NCI-H82 treated with DMSO at 0.1 percent for 48 hours (cell line): ENCODE measurements at regions not wholly inside any gene's neighbourhood (a gene's known extent, or its start where the extent isn't known, plus 50 kb on each side); places are given as distances from the start of the nearest gene placed in this dataset.

Source experiments
- DNase-seq: peaks from one replicate; lab custom pipeline; 2025; ENCODE audit not compliant: unreplicated experiment; lab: John Stamatoyannopoulos, UW

DNA sequence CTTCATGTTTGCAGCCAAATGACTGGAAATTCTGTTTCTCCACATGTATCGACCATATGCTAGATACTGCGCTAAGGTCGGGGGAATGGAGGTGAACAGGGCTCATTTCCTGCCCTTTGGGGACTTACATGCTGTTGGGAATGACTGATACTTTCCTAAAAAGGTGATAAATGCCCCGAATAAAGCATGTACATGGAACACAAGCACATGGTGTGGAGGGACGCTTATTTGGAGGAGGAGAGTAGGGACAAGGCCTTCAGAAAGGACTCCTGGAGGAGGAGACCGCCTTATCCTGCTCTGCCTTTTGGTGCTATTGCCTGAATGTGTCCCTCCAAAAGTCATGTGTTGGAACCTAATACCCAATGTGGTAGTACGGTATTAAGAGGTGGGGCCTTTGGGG lies 344.5 kb downstream of the PRL start:
- no peak for DNase-seq

DNA sequence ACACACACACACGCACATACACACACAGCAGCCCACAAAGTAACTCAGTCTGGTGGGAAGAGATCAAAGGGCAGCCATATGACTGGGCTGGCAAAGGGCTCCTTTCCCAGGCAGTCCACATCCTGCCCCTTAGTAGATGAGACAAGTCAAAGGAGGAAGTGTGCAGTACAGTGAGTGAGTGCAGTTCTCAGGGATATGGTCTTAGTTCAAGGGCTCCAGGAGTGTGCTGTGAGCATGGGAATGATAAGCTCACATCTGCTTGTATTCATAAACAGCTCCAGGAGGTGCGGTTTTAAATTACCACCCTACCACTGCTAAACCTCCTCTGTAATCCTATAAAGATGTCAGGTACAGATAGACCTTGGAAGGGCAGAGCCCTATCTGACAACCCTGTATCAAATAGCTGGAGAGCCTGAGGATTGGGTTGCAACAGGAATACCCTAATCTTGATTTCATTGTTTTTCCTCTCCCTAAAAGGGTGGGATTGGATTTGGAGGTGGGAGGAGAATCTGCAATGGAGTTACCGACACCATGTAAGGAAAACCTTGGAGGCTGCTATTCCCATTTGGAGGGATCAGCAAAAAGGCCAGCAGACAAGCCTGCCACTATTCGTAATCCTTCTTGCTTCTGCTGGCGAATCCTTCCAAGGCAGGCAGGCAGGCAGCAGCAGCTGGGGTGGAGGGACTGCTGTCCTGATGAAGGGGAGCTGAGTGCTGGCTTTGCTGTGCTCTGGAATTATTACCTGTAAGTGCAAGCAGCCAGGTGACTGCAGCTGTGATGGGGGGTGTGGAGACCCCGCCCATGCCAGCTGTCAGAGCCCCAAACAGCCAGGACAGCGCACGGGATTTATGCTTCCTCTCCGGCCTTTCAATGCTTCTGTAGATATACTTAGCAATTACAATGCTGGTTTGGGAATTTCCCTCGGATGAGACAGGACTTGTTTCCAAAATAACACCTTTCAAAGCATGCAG lies 342.7 kb downstream of the PRL start:
- DNase-seq: peak; percentile 99

DNA sequence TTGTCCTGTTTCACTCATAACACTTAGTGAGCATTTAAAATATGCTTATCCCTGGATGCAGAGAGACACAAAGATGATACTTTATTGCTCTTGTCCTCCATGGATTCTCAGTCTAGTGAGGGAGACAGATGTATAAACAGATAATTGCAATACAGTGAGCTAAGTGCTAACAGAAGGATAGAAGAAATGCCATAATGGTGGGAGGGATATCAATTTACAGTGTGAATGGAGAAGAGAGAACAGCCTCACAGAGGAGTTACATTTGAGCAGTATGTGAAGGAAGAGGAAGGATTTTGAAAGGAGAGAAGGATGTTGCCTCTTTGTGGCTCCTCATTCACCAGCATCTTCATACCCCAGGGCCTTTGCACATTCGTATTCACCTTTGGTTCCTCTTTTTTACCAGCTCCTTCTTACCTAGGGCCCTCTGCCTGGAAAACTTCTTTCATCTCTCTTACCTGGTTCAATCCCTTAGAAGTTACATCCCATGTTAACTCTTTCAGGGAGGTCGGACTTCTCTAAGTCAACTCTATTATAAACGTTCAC lies 341.7 kb downstream of the PRL start:
- DNase-seq: peak; percentile 20

DNA sequence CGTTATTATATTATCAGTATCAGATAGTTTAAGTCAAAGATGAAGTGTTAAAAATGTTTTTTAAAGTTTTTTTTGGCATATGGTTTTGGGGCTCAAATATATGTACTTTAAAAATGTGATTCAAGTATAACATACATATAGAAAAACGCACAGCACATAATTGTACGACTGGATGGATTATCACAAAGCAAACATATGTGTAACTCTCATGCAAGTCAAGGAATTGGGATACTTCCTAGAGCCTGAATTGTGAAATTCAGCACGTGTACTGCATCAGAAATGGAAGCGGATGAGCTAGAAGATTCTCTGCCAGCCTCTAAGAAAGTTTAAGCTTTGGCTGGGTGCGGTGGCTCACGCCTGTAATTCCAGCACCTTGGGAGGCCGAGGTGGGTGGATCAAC lies 340.9 kb downstream of the PRL start:
- DNase-seq: no peak

DNA sequence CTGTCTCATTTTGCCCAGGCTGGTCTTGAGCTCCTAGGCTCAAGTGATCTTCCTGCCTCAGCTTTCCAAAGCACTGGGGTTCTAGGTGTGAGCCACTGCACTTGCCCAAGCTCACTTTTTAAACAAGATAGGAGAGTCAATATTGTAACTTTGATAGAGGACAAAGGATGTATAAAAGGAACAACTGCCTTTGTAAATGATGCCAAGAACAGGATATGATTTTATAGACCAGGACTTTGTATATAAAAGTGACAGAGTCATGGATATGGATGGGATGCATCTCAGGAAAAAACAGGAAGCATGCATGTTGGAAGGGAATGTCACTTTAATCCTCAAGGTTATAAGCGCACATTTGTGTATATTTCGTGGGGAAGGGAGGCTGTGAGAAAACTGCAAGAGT lies 338.4 kb downstream of the PRL start:
- DNase-seq: no peak

GRCh38 chr6:21961226-21961625 lies 335.6 kb downstream of the PRL start:
- no peak for DNase-seq

DNA sequence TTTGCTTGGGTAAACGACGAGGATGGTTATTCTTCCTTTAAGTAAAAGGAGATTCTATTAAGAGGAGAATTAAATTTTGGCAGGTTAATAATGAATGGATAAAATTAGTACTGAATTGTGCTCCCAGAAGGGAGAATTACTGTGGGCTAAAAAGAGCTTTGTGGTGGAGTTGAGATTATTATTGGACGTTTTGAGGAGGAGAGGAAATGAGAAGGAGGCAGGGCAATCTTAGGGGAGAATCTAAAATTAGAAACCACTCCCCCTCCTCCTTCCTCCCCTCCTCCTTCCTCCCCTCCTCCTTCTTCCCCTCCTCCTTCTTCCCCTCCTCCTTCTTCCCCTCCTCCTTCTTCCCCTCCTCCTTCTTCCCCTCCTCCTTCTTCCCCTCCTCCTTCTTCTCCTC lies 331.8 kb downstream of the PRL start:
- DNase-seq: no peak

DNA sequence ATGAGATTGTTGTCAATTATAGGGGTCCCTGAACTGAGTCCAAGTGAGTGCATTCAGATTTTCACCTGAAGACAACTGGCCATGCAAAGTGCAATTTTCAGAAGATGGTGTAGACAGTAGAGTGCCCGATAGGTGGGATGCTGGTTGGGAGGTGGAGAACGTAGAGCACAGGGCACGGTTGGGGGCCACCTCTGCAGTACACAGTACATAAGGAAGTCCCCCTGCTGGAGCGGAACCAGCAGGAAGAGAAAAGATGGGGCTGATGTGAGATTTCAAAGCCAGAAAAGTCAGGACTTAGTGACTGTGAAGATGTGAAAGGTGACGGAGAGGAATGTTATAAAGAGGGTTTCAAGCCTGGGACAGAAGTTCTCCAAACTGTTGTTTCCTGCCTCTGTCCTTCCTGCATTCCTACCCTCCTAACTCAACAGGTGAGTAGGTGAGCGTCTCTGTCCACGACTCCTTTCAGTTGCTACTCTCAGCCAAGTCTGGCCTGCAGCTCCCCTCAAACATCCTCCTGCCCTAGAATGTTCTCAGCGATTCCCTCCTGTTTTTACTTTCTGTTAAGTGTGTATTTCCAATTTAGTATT lies 330.8 kb downstream of the PRL start:
- DNase-seq: no peak

- DNase-seq: no peak
These were observed 329.5 kb downstream of the PRL start for GRCh38 chr6:21967056-21967974.

- no peak for DNase-seq
These were observed 328.4 kb downstream of the PRL start for GRCh38 chr6:21968411-21968810.

GRCh38 chr6:21969192-21969591 lies 327.6 kb downstream of the PRL start:
- DNase-seq: no peak

GRCh38 chr6:21970569-21971300 lies 326.1 kb downstream of the PRL start:
- no peak for DNase-seq

DNA sequence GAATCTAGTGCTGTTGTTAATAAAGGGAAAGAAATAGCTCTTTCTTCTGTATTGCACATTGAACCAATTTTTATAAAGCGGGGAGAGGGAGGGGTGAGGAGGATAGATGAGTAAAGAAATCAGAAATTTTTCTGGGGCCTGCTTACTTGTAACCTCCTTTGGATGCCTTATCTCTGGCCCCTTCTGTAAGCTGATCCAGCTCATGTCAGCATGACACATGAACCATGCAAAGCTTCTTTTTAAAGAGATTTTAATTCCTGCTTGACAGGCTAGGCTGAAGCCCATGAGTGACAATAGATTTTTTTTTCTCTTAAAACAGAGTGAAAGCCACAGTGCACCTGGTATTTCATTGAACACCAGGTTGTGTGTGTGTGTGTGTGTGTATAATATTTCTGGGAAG lies 325.3 kb downstream of the PRL start:
- DNase-seq: peak; percentile 58

DNA sequence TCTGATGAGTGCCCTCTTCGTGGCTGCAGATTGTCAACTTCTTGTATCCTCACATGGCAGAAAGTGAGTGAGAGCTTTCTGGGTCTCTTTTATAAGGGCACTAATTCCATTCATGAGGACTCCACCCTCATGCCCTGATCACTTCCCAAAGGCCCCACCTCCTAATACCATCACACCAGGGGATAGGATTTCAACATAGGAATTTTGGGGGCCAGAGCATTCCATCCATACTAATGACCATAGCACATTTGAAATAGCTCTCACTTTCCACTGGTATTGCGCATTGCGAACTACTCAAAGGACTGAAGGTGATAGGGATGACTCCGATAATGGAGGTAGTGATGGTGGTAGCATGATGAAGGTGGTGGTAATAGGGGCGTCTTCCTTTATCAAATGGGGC lies 324.3 kb downstream of the PRL start:
- no peak for DNase-seq

GRCh38 chr6:21977346-21977745 lies 319.5 kb downstream of the PRL start:
- DNase-seq: no peak

DNA sequence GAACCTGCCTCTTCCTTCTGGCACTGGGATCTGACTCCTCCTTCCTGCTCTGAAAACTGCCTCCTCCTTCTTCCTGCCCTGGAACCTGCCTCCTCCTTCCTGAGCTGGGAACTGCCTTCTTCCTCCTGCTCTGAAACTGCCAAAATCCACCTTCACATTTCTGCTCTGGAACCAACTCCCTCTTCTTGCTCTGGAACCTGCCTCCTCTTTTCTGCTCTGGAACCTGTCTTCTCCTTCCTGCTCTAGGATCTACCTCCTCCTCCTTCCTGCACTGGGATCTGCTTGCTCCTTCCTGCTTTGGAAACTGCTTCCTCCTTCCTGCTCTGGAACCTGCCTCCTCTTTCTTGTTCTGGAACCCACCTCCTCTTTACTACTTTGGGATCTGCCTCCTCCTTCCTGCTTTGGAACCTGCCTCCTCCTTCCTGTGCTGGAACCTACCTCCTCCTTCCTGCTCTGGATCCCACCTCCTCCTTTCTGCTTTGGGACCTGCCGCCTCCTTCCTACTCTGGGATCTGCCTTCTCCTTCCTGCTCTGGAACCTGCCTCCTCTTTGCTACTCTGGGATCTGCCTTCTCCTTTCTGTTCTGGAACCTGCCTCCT lies 315.5 kb downstream of the PRL start:
- no peak for DNase-seq

DNA sequence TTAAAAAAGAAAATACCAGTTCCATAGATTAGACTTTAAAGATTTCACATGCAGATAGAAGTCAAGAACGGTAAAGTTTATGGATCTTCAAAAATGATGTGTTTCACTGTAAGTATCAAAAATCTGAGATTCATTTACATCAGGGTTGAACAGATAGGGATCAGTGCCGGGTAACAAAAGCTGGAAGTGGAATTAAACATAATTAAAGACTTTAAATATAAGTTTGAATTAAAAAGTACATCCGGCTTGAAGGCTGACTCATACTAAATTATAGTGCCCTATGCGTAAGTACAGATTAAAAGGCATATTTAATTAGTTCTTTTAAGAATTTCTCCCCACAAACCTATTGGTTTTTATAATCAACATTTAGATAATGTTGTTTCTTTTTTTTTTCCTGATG lies 312.7 kb downstream of the PRL start:
- no peak for DNase-seq

DNA sequence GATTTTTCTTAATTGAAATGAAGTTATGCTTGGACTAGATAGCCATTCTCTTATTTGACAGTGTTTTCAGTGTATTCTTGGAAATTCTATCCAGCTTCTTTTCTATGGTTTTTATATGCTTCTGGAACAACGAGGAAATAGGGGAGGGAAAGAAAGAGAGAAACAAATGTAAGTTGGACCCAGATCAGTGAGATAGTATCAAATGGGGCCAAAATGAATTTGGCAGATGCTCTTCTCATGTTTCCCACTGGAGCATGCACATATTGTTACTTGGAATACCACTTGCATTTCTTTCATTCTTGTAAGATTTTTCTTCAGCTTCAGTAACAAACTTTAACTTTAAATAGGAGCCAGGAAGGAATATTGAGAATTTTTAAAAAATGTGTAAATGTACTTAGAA lies 312.3 kb downstream of the PRL start:
- DNase-seq: no peak

DNA sequence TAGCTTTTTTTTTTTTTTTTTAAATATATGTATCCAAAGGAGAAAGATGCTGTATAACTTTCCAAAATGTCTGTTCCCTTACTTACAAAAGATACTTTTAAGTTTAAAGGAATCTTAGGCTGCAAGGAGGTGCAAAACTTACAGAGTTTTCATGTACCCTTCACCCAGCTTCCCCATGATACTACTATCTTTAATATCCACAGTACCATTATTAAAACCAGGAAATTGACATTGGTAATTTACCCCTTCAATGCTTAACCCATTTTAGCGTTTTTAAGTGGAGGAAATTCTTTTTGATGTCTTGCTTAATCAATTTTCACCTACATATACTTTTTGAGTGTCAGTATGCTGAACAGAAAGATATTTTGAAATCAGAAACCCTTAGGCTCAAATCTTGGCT lies 310.9 kb downstream of the PRL start:
- no peak for DNase-seq

GRCh38 chr6:21986703-21987102 lies 310.1 kb downstream of the PRL start:
- DNase-seq: no peak
